Neuronal stem cell (in vitro differentiated cells): ENCODE measurements at regions not wholly inside any gene's neighbourhood (a gene's known extent, or its start where the extent isn't known, plus 50 kb on each side); places are given as distances from the start of the nearest gene placed in this dataset.

Source experiments
- DNase-seq: peaks from one replicate; pipeline ENCODE4 v3.0.0-alpha.2; 2013; ENCODE audit warnings: low spot score
- H2AFZ ChIP-seq: one replicate; pipeline ENCODE4 v1.6.1; 2013; ENCODE audit warnings: mild to moderate bottlenecking, low read length, inconsistent platforms
- H2AK5ac ChIP-seq: 2 replicates; pipeline ENCODE4 v1.6.1; 2013; ENCODE audit warnings: low read depth, mild to moderate bottlenecking, inconsistent platforms, low read length, moderate library complexity, mixed read lengths
- H2BK120ac ChIP-seq: 2 replicates; pipeline ENCODE4 v1.6.1; 2013; ENCODE audit warnings: low read depth, mild to moderate bottlenecking, inconsistent platforms, low read length, moderate library complexity, mixed read lengths
- H2BK12ac ChIP-seq: one replicate; pipeline ENCODE4 v1.6.1; 2013; ENCODE audit warnings: low read length, inconsistent platforms
- H2BK15ac ChIP-seq: 2 replicates; pipeline ENCODE4 v1.6.1; 2013; ENCODE audit warnings: mild to moderate bottlenecking, low read length, inconsistent platforms, mixed read lengths
- H2BK5ac ChIP-seq: one replicate; pipeline ENCODE4 v1.6.1; 2013; ENCODE audit warnings: inconsistent platforms, mild to moderate bottlenecking, low read length, moderate library complexity
- H3K14ac ChIP-seq: one replicate; pipeline ENCODE4 v1.6.1; 2013; ENCODE audit warnings: low read length, inconsistent platforms
- H3K18ac ChIP-seq: 2 replicates; pipeline ENCODE4 v1.6.1; 2013; ENCODE audit warnings: low read length, inconsistent platforms
- H3K23ac ChIP-seq: 2 replicates; pipeline ENCODE4 v1.6.1; 2013; ENCODE audit warnings: low read depth, mild to moderate bottlenecking, mixed read lengths, low read length, inconsistent platforms; ENCODE audit not compliant: poor library complexity
- H3K27ac ChIP-seq: replicated peaks from 3 replicates; pipeline ENCODE4 v1.5.1; 2013; ENCODE audit warnings: low read length, inconsistent platforms
- H3K27me3 ChIP-seq, 3 experiments: 2 replicates each; pipeline ENCODE4 v1.6.1; 2013; ENCODE audit warnings: low read length in 3 of 3, mild to moderate bottlenecking in 2 of 3, inconsistent platforms in 1 of 3, low read depth in 1 of 3, mixed read lengths in 1 of 3, moderate library complexity in 1 of 3; ENCODE audit not compliant: control insufficient read depth in 3 of 3, insufficient read depth in 3 of 3
- H3K36me3 ChIP-seq, 2 donors: replicated peaks in 1 of 2; 2 replicates each; pipeline ENCODE4 v1.6.1; 2013; ENCODE audit warnings: low read length in 2 of 2; ENCODE audit not compliant: control insufficient read depth in 2 of 2, insufficient read depth in 2 of 2
- H3K4ac ChIP-seq: 2 replicates; pipeline ENCODE4 v1.6.1; 2013; ENCODE audit warnings: inconsistent platforms, mild to moderate bottlenecking, low read length, moderate library complexity
- H3K4me1 ChIP-seq, 2 donors: 1 replicate in 1 of 2; 2 replicates in 1 of 2; pipeline ENCODE4 v1.6.1; 2013; ENCODE audit warnings: low read length in 2 of 2, low read depth in 1 of 2; ENCODE audit not compliant: control insufficient read depth in 2 of 2, insufficient read depth in 1 of 2
- H3K4me2 ChIP-seq: one replicate; pipeline ENCODE4 v1.6.1; 2013; ENCODE audit warnings: mild to moderate bottlenecking, low read length, inconsistent platforms; ENCODE audit not compliant: insufficient read depth, poor library complexity, severe bottlenecking
- H3K4me3 ChIP-seq, 2 donors: 2 replicates each; pipeline ENCODE4 v1.5.1; 2013; ENCODE audit warnings: low read length in 2 of 2, mild to moderate bottlenecking in 2 of 2, inconsistent platforms in 1 of 2, moderate library complexity in 1 of 2
- H3K79me1 ChIP-seq: one replicate; pipeline ENCODE4 v1.6.1; 2013; ENCODE audit warnings: low read depth, mild to moderate bottlenecking, inconsistent platforms, low read length, moderate library complexity
- H3K9ac ChIP-seq: one replicate; pipeline ENCODE4 v1.6.1; 2013; ENCODE audit warnings: mild to moderate bottlenecking, low read depth, low read length, inconsistent platforms; ENCODE audit not compliant: poor library complexity
- H3K9me3 ChIP-seq, 2 donors: replicated peaks in 1 of 2; 2 replicates each; pipeline versions ENCODE3 to v1.6.1; 2013; ENCODE audit warnings: low read length in 2 of 2, mild to moderate bottlenecking in 2 of 2, inconsistent platforms in 1 of 2, low read depth in 1 of 2, mixed read lengths in 1 of 2, moderate library complexity in 1 of 2; ENCODE audit not compliant: control insufficient read depth in 2 of 2, insufficient read depth in 1 of 2
- H4K8ac ChIP-seq: one replicate; pipeline ENCODE4 v1.6.1; 2013; ENCODE audit warnings: low read depth, mild to moderate bottlenecking, inconsistent platforms, low read length, moderate library complexity
- H4K91ac ChIP-seq: one replicate; pipeline ENCODE4 v1.6.1; 2013; ENCODE audit warnings: low read length, low read depth, mild to moderate bottlenecking, inconsistent platforms; ENCODE audit not compliant: poor library complexity
- WGBS, 2 donors: extraction: QIAGEN DNeasy Blood & Tissue Kit; methylation state at CpG; one replicate each; pipeline ENCODE4 v1.1.7; 2013; ENCODE audit warnings: missing lambda C conversion rate in 2 of 2, mixed read lengths in 1 of 2; ENCODE audit not compliant: insufficient read length in 2 of 2, insufficient replicate concordance in 1 of 2; ENCODE audit errors: extremely low coverage in 2 of 2; 5-methylcytosine and 5-hydroxymethylcytosine counted together

DNA sequence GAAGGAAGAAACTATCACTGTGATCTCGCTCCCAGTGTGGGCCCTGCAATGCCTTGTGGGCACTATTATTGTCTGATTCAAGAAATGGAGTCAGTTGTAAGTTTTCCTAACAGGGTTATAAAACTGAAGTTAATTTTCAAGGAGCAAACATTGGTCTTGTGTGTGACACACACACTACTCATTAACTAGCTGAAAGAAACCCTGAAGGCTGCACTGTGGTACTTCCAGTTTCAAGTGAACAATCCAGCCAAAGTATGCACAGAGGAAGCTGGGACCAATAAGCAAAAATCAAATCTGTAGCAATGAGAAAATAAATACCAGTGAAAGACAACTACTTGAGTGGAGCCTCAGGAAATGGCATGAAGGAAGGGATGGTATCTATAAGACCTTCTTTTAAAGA is 506.6 kb upstream of the POT1 start:
- Histone ChIP-seq H4K8ac (no peak overlapping the region), H3K18ac (no peak overlapping the region)
- no CpG with 5 or more reads among the region's 1 CpG for WGBS, 2 donors

DNA sequence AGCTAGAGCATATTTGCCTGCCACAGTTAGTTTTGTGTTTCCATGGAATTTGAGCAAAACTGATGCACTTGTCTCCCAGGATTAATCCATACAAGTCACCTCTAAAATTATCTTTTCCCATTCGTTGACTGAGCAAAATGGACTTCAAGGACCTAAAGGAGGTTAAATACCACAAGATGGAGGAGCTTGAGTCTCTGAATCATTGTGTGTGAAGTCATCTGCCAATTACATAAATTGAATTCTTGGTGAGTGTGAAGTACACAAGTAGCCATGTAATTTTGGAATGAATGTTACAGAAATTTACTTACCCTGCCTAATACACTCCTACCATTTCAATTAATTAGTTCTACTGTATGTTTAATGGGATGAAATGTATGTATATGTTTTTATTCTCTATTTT is 501.7 kb upstream of the POT1 start:
- no peak overlapping the region for H3K18ac ChIP-seq
- no peak overlapping the region for H3K23ac ChIP-seq
- no peak overlapping the region for H2AFZ ChIP-seq
- no peak overlapping the region for H2BK12ac ChIP-seq
- H3K36me3 ChIP-seq, result no peaks in the 10 kb centered on the region
- no peak overlapping the region for H3K14ac ChIP-seq
- H3K9ac ChIP-seq, result no peak overlapping the region
- no peak overlapping the region for H4K91ac ChIP-seq
- no peaks in the 10 kb centered on the region for H3K79me1 ChIP-seq
- H3K27ac ChIP-seq, result no peak overlapping the region
- no peaks in the 10 kb centered on the region for H3K9me3 ChIP-seq
- no peak overlapping the region for H4K8ac ChIP-seq
- H3K4me3 ChIP-seq, result no peak overlapping the region
- WGBS, 2 donors, result no CpG with 5 or more reads among the region's 1 CpG
- no peak overlapping the region for H3K4me2 ChIP-seq
- H2BK15ac ChIP-seq, result no peak overlapping the region
- no peaks in the 10 kb centered on the region for H3K4me1 ChIP-seq
- no peak overlapping the region for H2AK5ac ChIP-seq
- no peak for DNase-seq
- no peak overlapping the region for H2BK120ac ChIP-seq
- no peak overlapping the region for H2BK5ac ChIP-seq
- no peaks in the 10 kb centered on the region for H3K27me3 ChIP-seq
- H3K4ac ChIP-seq, result no peak overlapping the region

More for the DNA sequence above, 506.6 kb upstream of the POT1 start:
- Histone ChIP-seq H3K4me3 (no peak overlapping the region), H3K4ac (no peak overlapping the region), H3K9me3 (no peaks in the 10 kb centered on the region), H3K79me1 (no peaks in the 10 kb centered on the region), H3K23ac (no peak overlapping the region), H2BK5ac (no peak overlapping the region), H4K91ac (no peak overlapping the region), H3K27ac (no peak overlapping the region), H3K4me2 (no peak overlapping the region), H3K27me3 (no peaks in the 10 kb centered on the region), H2BK12ac (no peak overlapping the region), H3K14ac (no peak overlapping the region), H2AFZ (no peak overlapping the region), H3K36me3 (no peaks in the 10 kb centered on the region), H2AK5ac (no peak overlapping the region), H3K4me1 (no peaks in the 10 kb centered on the region), H3K9ac (no peak overlapping the region), H2BK15ac (no peak overlapping the region), H2BK120ac (no peak overlapping the region)
- DNase-seq, result no peak

GRCh38 chr7:125430013-125430412 is 500.4 kb upstream of the POT1 start:
- H3K4me3 ChIP-seq, result no peak overlapping the region
- H3K9ac ChIP-seq, result no peak overlapping the region
- no peak overlapping the region for H4K8ac ChIP-seq
- no peak overlapping the region for H2BK12ac ChIP-seq
- H2BK120ac ChIP-seq, result no peak overlapping the region
- H2AK5ac ChIP-seq, result no peak overlapping the region
- no peak overlapping the region for H3K4me2 ChIP-seq
- H3K79me1 ChIP-seq, result no peaks in the 10 kb centered on the region
- no peak overlapping the region for H2BK15ac ChIP-seq
- no peak for DNase-seq
- H4K91ac ChIP-seq, result no peak overlapping the region
- no peak overlapping the region for H3K27ac ChIP-seq
- no peak overlapping the region for H3K4ac ChIP-seq
- H3K18ac ChIP-seq, result no peak overlapping the region
- no peaks in the 10 kb centered on the region for H3K4me1 ChIP-seq
- H3K36me3 ChIP-seq, result no peaks in the 10 kb centered on the region
- no peak overlapping the region for H2BK5ac ChIP-seq
- no peak overlapping the region for H3K14ac ChIP-seq
- no peaks in the 10 kb centered on the region for H3K9me3 ChIP-seq
- H2AFZ ChIP-seq, result no peak overlapping the region
- no CpG with 5 or more reads among the region's 2 CpGs for WGBS, 2 donors
- H3K27me3 ChIP-seq, result no peaks in the 10 kb centered on the region
- H3K23ac ChIP-seq, result no peak overlapping the region

DNA sequence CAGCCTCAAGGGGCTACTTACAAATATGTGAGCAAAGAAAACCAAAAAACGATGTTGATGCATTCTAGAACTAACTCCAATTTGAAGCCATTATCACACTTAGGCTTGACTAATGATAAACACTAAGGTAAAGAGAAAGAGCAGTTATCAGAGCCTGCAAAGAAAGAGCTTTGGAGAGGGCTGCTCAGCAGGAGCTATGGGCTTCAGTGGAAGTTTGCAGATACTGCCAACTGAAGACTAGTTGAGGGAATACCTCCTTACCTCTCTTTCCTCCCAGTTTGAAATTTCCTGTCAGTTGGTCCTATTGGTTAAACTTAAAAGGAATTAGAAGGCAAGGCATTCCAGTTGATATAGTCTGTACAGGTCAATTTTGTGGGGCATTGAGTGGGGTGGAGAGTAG is 498.1 kb upstream of the POT1 start:
- Histone ChIP-seq H3K4me3 (no peak overlapping the region), H2AFZ (no peak overlapping the region), H2BK15ac (no peak overlapping the region), H3K23ac (no peak overlapping the region), H4K91ac (no peak overlapping the region), H3K4me2 (no peak overlapping the region), H3K9me3 (no peaks in the 10 kb centered on the region), H3K14ac (no peak overlapping the region), H3K27me3 (no peaks in the 10 kb centered on the region), H3K27ac (no peak overlapping the region), H2BK120ac (no peak overlapping the region), H3K18ac (no peak overlapping the region), H2BK5ac (no peak overlapping the region), H4K8ac (no peak overlapping the region), H3K36me3 (no peaks in the 10 kb centered on the region), H3K4ac (no peak overlapping the region), H2AK5ac (no peak overlapping the region), H3K9ac (no peak overlapping the region), H2BK12ac (no peak overlapping the region), H3K79me1 (no peaks in the 10 kb centered on the region), H3K4me1 (no peaks in the 10 kb centered on the region)
- no peak for DNase-seq
- WGBS, 2 donors, result no CpG with 5 or more reads among the region's 1 CpG
